ENCODE measurements at regions not wholly inside any gene's neighbourhood (a gene's known extent, or its start where the extent isn't known, plus 50 kb on each side); places are given as distances from the start of the nearest gene placed in this dataset.

DNA sequence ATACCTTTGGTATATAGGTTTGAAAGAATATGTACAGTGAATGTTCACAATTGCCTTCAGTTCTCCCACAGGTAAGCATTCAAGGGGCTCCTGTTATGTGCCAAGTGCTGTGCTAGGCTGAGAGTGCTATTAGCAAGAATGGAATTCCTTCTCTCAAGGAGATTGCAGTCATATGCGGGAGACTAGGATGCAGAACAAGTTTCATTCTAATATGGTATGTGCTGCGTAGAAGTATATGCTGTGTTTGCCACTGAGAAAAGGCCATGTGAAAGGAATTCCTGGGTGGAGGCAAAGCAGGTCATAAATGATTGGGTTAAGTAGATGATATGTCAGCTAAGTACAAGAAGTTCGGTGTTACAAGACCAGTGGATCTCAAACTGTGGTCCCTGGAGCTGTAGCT lies 303.0 kb downstream of the GPATCH2 start:
- TF ChIP-seq EZH2phosphoT487 (IDR thresholded peaks at IDR 0.05; ENCODE audit: insufficient read depth, low read depth) (no peak), EZH2 (IDR thresholded peaks at IDR 0.05; ENCODE audit: insufficient read depth, poor library complexity, severe bottlenecking) (no peak)

Data from GM23248 (cell line).